HepG2 (cell line): ENCODE measurements at regions not wholly inside any gene's neighbourhood (a gene's known extent, or its start where the extent isn't known, plus 50 kb on each side); places are given as distances from the start of the nearest gene placed in this dataset.

Source experiments
- CHCHD3 ChIP-seq: sonication (generic); formaldehyde crosslinking; IDR thresholded peaks from 2 replicates; pipeline ENCODE4 v1.8.0; 2022; ENCODE audit warnings: mild to moderate bottlenecking, missing genetic modification reagents, moderate library complexity
- GATA4 ChIP-seq: sonication (generic); IDR thresholded peaks from 2 replicates; pipeline ENCODE4 v1.6.1; 2016; ENCODE audit warnings: antibody characterized with exemption, low read depth, borderline replicate concordance
- GFI1 ChIP-seq: sonication (generic); formaldehyde crosslinking; IDR thresholded peaks from 2 replicates; pipeline ENCODE4 v1.5.0; 2020; ENCODE audit warnings: missing genetic modification reagents, mild to moderate bottlenecking, borderline replicate concordance
- GPBP1L1 ChIP-seq: sonication (generic); formaldehyde crosslinking; IDR thresholded peaks from 2 replicates; pipeline ENCODE4 v1.5.0; 2020; ENCODE audit warnings: mild to moderate bottlenecking, missing genetic modification reagents
- HNF1A ChIP-seq, 2 experiments: sonication (generic) in 1 of 2; formaldehyde crosslinking in 1 of 2; IDR thresholded peaks; 2 replicates each; pipeline versions ENCODE4 v1.4.0 to v1.6.1; 2016 to 2020; ENCODE audit warnings: borderline replicate concordance in 1 of 2, low read depth in 1 of 2, mild to moderate bottlenecking in 1 of 2, missing genetic modification reagents in 1 of 2
- ISX ChIP-seq: sonication (generic); formaldehyde crosslinking; conservative IDR thresholded peaks from 2 replicates; pipeline ENCODE4 v1.5.0; 2020; ENCODE audit warnings: missing genetic modification reagents
- KDM3A ChIP-seq: IDR thresholded peaks from 2 replicates; pipeline ENCODE4 v1.6.1; 2018; ENCODE audit warnings: low read depth, missing compliant biosample characterization
- MED8 ChIP-seq: sonication (generic); formaldehyde crosslinking; IDR thresholded peaks from 2 replicates; pipeline ENCODE4 v1.8.1; 2023; ENCODE audit warnings: mild to moderate bottlenecking, missing genetic modification reagents; ENCODE audit not compliant: insufficient replicate concordance
- NR2C2 ChIP-seq: sonication (generic); formaldehyde crosslinking; IDR thresholded peaks from 2 replicates; pipeline ENCODE4 v1.4.0; 2020; ENCODE audit warnings: missing genetic modification reagents, mild to moderate bottlenecking, moderate library complexity, borderline replicate concordance
- RARA ChIP-seq: IDR thresholded peaks from 2 replicates; pipeline ENCODE4 v1.6.1; 2016; ENCODE audit warnings: missing genetic modification reagents, missing compliant biosample characterization
- SIX1 ChIP-seq: sonication (generic); formaldehyde crosslinking; IDR thresholded peaks from 2 replicates; pipeline ENCODE4 v1.4.0; 2020; ENCODE audit warnings: missing genetic modification reagents, borderline replicate concordance
- SMAD9 ChIP-seq: sonication (generic); formaldehyde crosslinking; IDR thresholded peaks from 2 replicates; pipeline ENCODE4 v1.5.1; 2020; ENCODE audit warnings: mild to moderate bottlenecking, missing genetic modification reagents
- ZBTB10 ChIP-seq: sonication (generic); formaldehyde crosslinking; IDR thresholded peaks from 2 replicates; pipeline ENCODE4 v1.4.0; 2020; ENCODE audit warnings: missing genetic modification reagents, borderline replicate concordance
- ZNF160 ChIP-seq: sonication (generic); formaldehyde crosslinking; IDR thresholded peaks from 2 replicates; pipeline ENCODE4 v1.8.0; 2022; ENCODE audit warnings: mild to moderate bottlenecking, inconsistent platforms, missing genetic modification reagents
- ZNF263 ChIP-seq: sonication (generic); formaldehyde crosslinking; IDR thresholded peaks from 2 replicates; pipeline ENCODE4 v1.4.0; 2020; ENCODE audit warnings: missing genetic modification reagents
- ZNF34 ChIP-seq: sonication (generic); formaldehyde crosslinking; IDR thresholded peaks from 2 replicates; pipeline ENCODE4 v1.4.0; 2020; ENCODE audit warnings: mild to moderate bottlenecking, missing genetic modification reagents, borderline replicate concordance
- ZNF430 ChIP-seq: sonication (generic); formaldehyde crosslinking; IDR thresholded peaks from 2 replicates; pipeline ENCODE4 v1.9.0; 2021; ENCODE audit warnings: mild to moderate bottlenecking, missing genetic modification reagents
- ZNF597 ChIP-seq: sonication (generic); formaldehyde crosslinking; IDR thresholded peaks from 2 replicates; pipeline ENCODE4 v1.5.0; 2020; ENCODE audit warnings: missing genetic modification reagents

GRCh38 chr13:33610438-33611120 lies 207.4 kb upstream of the RFC3 start (continued):
- TF ChIP-seq ZBTB10 (CRISPR knock-in tag) (no peak), CHCHD3 (CRISPR knock-in tag) (no peak), GATA4 (peak; percentile 31; the same call in 1 of the 2 replicates), KDM3A (no peak), GPBP1L1 (no peak), GFI1 (CRISPR knock-in tag) (no peak), NR2C2 (CRISPR knock-in tag) (peak; percentile 70; the same call in 1 of the 2 replicates), ISX (CRISPR knock-in tag) (no peak), ZNF430 (CRISPR knock-in tag) (peak; percentile 73), SMAD9 (CRISPR knock-in tag) (no peak), ZNF160 (CRISPR knock-in tag) (peak; percentile 35; the same call in 1 of the 2 replicates), ZNF597 (CRISPR knock-in tag) (no peak), ZNF34 (CRISPR knock-in tag) (no peak), RARA (CRISPR knock-in tag) (peak; percentile 94), SIX1 (CRISPR knock-in tag) (peak; percentile 43; the same call in 1 of the 2 replicates), ZNF263 (CRISPR knock-in tag) (no peak), HNF1A (IDR thresholded peaks at IDR 0.05; ENCODE audit: low read depth) (no peak), HNF1A (CRISPR knock-in tag; IDR thresholded peaks at IDR 0.05; ENCODE audit: borderline replicate concordance) (peak; percentile 29; the same call in 1 of the 2 replicates), MED8 (CRISPR knock-in tag) (no peak)
